ENCODE measurements at regions not wholly inside any gene's neighbourhood (a gene's known extent, or its start where the extent isn't known, plus 50 kb on each side); places are given as distances from the start of the nearest gene placed in this dataset.

DNA sequence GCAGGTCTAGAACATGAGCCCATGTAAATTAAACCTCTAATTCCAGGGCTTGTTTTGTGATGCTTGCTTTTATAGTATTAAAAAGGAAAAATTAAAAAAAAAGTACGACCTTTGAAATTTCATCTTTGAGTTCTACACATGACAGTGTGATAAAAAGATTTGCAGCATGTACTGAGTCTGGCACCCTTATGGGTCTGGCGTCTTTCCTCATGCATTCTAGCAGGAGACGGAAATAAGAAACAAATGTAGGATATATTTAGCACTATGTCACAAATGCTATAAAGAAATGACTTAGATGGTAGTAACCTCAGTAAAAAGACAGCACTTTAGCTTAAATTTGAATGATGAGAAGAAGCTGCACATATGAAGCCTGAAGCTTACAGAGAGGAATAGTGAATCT lies 1474.3 kb upstream of the CDH6 start:
- no peaks in the 10 kb centered on the region for H3K9me3 Mint-ChIP-seq (ENCODE audit: low read depth)
- no peak overlapping the region for H3K27ac Mint-ChIP-seq (ENCODE audit: unreplicated experiment)
- no peaks in the 10 kb centered on the region for H3K4me1 Mint-ChIP-seq (ENCODE audit: low read depth)
- H3K36me3 Mint-ChIP-seq (ENCODE audit: low read depth), result no peaks in the 10 kb centered on the region
- peaks cover 7% of the 10 kb centered on the region for H3K27me3 Mint-ChIP-seq (ENCODE audit: low read depth)
- DNase-seq (ENCODE audit: low spot score), result no peak
- no peak for TF ChIP-seq CTCF (IDR thresholded peaks at IDR 0.05)
- H3K4me3 Mint-ChIP-seq (ENCODE audit: unreplicated experiment), result no peak overlapping the region

- no peak for TF ChIP-seq CTCF (IDR thresholded peaks at IDR 0.05)
- Mint-ChIP-seq H3K27me3 (ENCODE audit: low read depth) (peaks cover 4% of the 10 kb centered on the region), H3K36me3 (ENCODE audit: low read depth) (no peaks in the 10 kb centered on the region), H3K9me3 (ENCODE audit: low read depth) (no peaks in the 10 kb centered on the region), H3K4me1 (ENCODE audit: low read depth) (no peaks in the 10 kb centered on the region), H3K27ac (ENCODE audit: unreplicated experiment) (no peak overlapping the region), H3K4me3 (ENCODE audit: unreplicated experiment) (no peak overlapping the region)
- no peak for DNase-seq (ENCODE audit: low spot score)
Measured at GRCh38 chr5:29715167-29715566, 1478.3 kb upstream of the CDH6 start.

GRCh38 chr5:29702875-29703274 lies 1490.6 kb upstream of the CDH6 start:
- Mint-ChIP-seq H3K4me3 (ENCODE audit: unreplicated experiment) (no peak overlapping the region), H3K27ac (ENCODE audit: unreplicated experiment) (no peak overlapping the region), H3K36me3 (ENCODE audit: low read depth) (no peaks in the 10 kb centered on the region), H3K27me3 (ENCODE audit: low read depth) (peaks cover 10% of the 10 kb centered on the region), H3K4me1 (ENCODE audit: low read depth) (no peaks in the 10 kb centered on the region), H3K9me3 (ENCODE audit: low read depth) (peaks cover 3% of the 10 kb centered on the region)
- no peak for TF ChIP-seq CTCF (IDR thresholded peaks at IDR 0.05)
- no peak for DNase-seq (ENCODE audit: low spot score)

GRCh38 chr5:29701600-29701999 lies 1491.9 kb upstream of the CDH6 start:
- H3K4me3 Mint-ChIP-seq (ENCODE audit: unreplicated experiment), result no peak overlapping the region

GRCh38 chr5:29697785-29698414 lies 1495.6 kb upstream of the CDH6 start:
- Mint-ChIP-seq H3K4me3 (ENCODE audit: unreplicated experiment) (no peak overlapping the region), H3K36me3 (ENCODE audit: low read depth) (no peaks in the 10 kb centered on the region), H3K4me1 (ENCODE audit: low read depth) (no peaks in the 10 kb centered on the region), H3K27ac (ENCODE audit: unreplicated experiment) (no peak overlapping the region), H3K27me3 (ENCODE audit: low read depth) (peaks cover 18% of the 10 kb centered on the region), H3K9me3 (ENCODE audit: low read depth) (no peaks in the 10 kb centered on the region)
- DNase-seq (ENCODE audit: low spot score), result no peak
- TF ChIP-seq CTCF (IDR thresholded peaks at IDR 0.05), result peak; percentile 64

More at GRCh38 chr5:29701600-29701999, 1491.9 kb upstream of the CDH6 start:
- H3K4me1 Mint-ChIP-seq (ENCODE audit: low read depth), result no peaks in the 10 kb centered on the region
- no peak overlapping the region for H3K27ac Mint-ChIP-seq (ENCODE audit: unreplicated experiment)
- no peak for TF ChIP-seq CTCF (IDR thresholded peaks at IDR 0.05)
- H3K27me3 Mint-ChIP-seq (ENCODE audit: low read depth), result peaks cover 10% of the 10 kb centered on the region
- DNase-seq (ENCODE audit: low spot score), result no peak
- H3K36me3 Mint-ChIP-seq (ENCODE audit: low read depth), result no peaks in the 10 kb centered on the region
- peaks cover 3% of the 10 kb centered on the region for H3K9me3 Mint-ChIP-seq (ENCODE audit: low read depth)
